ENCODE measurements at regions not wholly inside any gene's neighbourhood (a gene's known extent, or its start where the extent isn't known, plus 50 kb on each side); places are given as distances from the start of the nearest gene placed in this dataset.

- no peak overlapping the region for H3K4me3 Mint-ChIP-seq
These were observed 122.3 kb downstream of the MTRR start for GRCh38 chr5:7991125-7991821.

DNA sequence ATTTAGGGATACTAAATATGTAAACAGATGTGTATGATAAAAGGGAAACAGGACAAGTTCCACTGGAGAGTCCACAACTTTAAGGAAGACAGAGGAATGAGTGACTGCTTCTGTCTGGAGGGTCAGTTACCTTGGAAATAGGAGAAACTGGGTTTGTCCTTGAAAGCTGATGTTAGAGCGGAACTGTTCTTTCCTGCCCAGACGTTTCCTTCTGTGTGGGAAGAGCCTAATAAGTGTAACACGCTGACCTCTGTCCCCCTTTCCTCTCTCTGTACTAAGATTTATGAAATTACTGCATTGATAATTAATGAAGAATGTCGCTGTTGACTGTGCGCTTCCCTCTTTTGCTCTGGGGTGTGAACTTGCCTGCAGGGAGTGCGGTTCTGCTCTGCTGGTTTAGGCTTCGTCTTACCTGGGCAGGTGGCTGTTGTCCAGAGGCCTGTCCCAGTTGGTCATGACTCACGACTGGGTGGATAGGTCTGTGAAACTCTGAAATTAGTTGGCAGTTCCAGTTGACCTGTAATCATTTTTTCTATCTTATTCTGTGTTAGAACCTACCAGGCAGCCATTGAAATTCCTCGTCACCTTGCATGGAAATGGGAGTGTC lies 126.8 kb downstream of the MTRR start:
- Mint-ChIP-seq H3K27ac (no peak overlapping the region), H3K9me3 (peaks cover 6% of the 10 kb centered on the region), H3K36me3 (no peaks in the 10 kb centered on the region), H3K27me3 (ENCODE audit: low read depth) (peaks cover 9% of the 10 kb centered on the region), H3K4me1 (no peaks in the 10 kb centered on the region), H3K4me3 (no peak overlapping the region)
- no peak for TF ChIP-seq CTCF (IDR thresholded peaks at IDR 0.05; ENCODE audit: unreplicated experiment)
- no peak for DNase-seq (ENCODE audit: low spot score in 2 of 2, unreplicated experiment in 2 of 2)

More at GRCh38 chr5:7991125-7991821, 122.3 kb downstream of the MTRR start:
- H3K36me3 Mint-ChIP-seq, result no peaks in the 10 kb centered on the region
- DNase-seq (ENCODE audit: low spot score in 2 of 2, unreplicated experiment in 2 of 2), result no peak
- no peaks in the 10 kb centered on the region for H3K9me3 Mint-ChIP-seq
- no peak for TF ChIP-seq CTCF (IDR thresholded peaks at IDR 0.05; ENCODE audit: unreplicated experiment)
- no peaks in the 10 kb centered on the region for H3K4me1 Mint-ChIP-seq
- H3K27me3 Mint-ChIP-seq (ENCODE audit: low read depth), result peaks cover 5% of the 10 kb centered on the region
- no peak overlapping the region for H3K27ac Mint-ChIP-seq

DNA sequence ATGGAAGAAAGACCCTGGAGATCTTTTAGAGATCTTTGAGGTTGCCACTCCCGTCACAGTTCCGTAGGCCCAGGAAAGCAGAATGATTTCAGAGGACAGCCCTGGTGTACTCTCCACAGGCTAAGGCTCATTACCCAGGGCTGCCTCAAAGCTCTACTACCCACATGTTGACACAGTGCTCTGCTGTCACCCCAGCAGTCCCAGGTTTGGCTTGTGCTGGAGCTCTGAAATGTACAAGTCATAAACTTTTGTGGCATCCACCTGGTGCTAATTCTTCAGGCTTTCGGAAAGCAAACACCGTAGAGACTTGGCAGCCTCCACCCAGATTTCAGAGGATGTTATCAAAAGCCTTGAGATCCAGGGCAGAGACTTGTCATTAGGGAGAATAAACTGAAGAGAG lies 136.5 kb downstream of the MTRR start:
- H3K27ac Mint-ChIP-seq, result no peak overlapping the region
- no peaks in the 10 kb centered on the region for H3K27me3 Mint-ChIP-seq (ENCODE audit: low read depth)
- no peak for TF ChIP-seq CTCF (IDR thresholded peaks at IDR 0.05; ENCODE audit: unreplicated experiment)
- H3K36me3 Mint-ChIP-seq, result no peaks in the 10 kb centered on the region
- H3K4me3 Mint-ChIP-seq, result no peak overlapping the region
- H3K9me3 Mint-ChIP-seq, result peaks cover 16% of the 10 kb centered on the region
- H3K4me1 Mint-ChIP-seq, result no peaks in the 10 kb centered on the region
- no peak for DNase-seq (ENCODE audit: low spot score in 2 of 2, unreplicated experiment in 2 of 2)

DNA sequence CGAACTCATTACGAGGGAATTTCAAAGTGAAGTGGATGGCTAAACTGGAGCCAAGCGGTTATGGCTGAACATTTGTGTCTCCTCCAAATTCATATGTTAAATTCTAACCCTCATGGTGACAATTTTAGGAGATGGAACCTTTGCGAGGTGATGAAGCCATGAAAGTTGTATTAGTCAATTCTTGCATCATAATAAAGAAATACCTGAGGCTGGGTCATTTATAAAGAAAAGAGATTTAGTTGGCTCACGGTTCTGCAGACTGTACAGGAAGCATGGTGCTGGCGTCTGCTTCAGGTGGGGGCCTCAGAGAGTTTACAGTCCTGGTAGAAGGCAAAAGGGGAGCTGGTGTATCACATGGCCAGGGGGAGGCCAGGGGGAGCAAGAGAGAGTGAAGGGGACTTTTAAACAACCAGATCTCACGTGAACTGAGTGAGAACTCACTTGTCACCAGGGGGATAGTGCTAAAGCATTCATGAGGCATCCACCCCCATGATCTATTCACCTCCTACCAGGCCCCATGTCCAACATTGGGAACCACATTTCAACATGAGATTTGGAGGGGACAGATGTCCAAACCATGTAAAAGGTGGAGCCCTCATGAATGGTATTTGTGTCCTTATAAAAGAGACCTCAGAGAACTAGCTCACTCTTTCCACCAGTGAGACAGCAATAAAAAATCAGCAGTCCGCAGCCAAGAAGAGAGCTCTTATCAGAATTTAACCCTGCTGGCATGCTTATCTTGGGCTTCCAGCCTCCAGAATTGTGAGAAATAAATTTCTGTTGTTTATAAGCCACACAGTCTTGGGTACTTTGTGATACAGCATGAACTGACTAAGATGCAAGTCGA lies 143.4 kb downstream of the MTRR start:
- Mint-ChIP-seq H3K36me3 (no peaks in the 10 kb centered on the region), H3K9me3 (no peaks in the 10 kb centered on the region), H3K4me1 (no peaks in the 10 kb centered on the region), H3K4me3 (no peak overlapping the region), H3K27ac (no peak overlapping the region), H3K27me3 (ENCODE audit: low read depth) (peaks cover 6% of the 10 kb centered on the region)
- TF ChIP-seq CTCF (IDR thresholded peaks at IDR 0.05; ENCODE audit: unreplicated experiment), result no peak
- no peak for DNase-seq (ENCODE audit: low spot score in 2 of 2, unreplicated experiment in 2 of 2)

DNA sequence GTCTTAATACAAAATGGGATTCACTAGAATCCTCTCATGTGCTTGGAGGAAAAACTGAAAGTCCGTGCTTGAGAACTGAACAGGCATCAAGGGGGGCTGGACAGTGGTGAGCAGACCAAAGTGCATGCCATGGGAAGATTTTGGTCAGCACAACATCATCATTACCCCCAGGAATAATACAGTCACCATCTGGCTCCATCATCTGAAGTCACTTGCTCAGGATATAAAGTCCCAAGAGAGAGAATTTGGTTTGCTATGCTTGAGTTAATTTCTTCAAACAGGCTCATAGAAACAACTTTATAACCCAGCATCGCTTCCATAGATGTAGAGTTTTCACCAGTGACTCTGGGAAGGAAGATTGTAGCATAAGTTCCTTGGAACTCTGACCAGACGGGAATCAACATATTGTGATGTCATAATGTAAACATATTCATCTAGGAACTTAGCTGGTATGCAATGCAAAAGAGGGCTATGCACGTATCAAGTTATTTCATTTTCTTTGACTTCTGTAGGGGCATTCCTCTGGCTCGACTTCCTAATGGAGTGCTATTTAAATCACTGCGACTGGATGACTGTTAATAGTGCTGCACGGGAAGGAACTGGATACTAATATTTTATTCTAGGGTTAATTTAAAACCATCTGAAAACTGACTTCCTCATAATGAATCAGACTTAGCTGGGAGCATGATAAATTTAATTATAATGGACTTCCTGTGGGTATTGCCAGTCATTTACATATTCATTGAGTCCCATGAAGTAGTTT lies 145.2 kb downstream of the MTRR start:
- H3K4me1 Mint-ChIP-seq, result no peaks in the 10 kb centered on the region
- peaks cover 6% of the 10 kb centered on the region for H3K27me3 Mint-ChIP-seq (ENCODE audit: low read depth)
- no peak for DNase-seq (ENCODE audit: low spot score in 2 of 2, unreplicated experiment in 2 of 2)
- TF ChIP-seq CTCF (IDR thresholded peaks at IDR 0.05; ENCODE audit: unreplicated experiment), result no peak
- H3K4me3 Mint-ChIP-seq, result no peak overlapping the region
- H3K36me3 Mint-ChIP-seq, result no peaks in the 10 kb centered on the region
- H3K27ac Mint-ChIP-seq, result no peak overlapping the region
- H3K9me3 Mint-ChIP-seq, result peaks cover 7% of the 10 kb centered on the region
